ENCODE measurements at regions not wholly inside any gene's neighbourhood (a gene's known extent, or its start where the extent isn't known, plus 50 kb on each side); places are given as distances from the start of the nearest gene placed in this dataset.
"Not testable (repeated sequence)": the region's sequence is repeated elsewhere in the genome, so short reads cannot be mapped to it uniquely, and the experiment has no call there.

DNA sequence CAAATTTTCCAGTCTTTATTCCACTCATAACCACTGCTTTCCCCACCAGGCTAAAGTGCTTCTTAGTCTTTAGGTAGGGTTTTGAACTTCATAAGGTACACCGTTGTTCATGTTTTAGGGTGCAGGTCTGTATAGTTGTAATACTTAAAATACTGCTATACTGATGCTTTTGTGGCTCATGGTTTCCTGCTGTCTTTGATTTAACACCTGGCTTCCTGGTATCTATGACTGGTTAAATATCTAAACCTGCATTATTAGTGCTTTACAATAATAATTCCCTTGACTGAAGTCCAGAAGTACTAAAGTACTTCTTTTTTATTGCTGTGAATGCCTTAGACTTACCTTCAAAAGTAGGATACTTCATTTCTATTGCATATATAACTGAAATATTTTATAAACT lies 384.7 kb downstream of the SRGAP2C start:
- intact Hi-C loops (cut with DNase I) = no loop called here
- H3K4me1 ChIP-seq = no peaks in the 10 kb centered on the region
- ATAC-seq = no peak

DNA sequence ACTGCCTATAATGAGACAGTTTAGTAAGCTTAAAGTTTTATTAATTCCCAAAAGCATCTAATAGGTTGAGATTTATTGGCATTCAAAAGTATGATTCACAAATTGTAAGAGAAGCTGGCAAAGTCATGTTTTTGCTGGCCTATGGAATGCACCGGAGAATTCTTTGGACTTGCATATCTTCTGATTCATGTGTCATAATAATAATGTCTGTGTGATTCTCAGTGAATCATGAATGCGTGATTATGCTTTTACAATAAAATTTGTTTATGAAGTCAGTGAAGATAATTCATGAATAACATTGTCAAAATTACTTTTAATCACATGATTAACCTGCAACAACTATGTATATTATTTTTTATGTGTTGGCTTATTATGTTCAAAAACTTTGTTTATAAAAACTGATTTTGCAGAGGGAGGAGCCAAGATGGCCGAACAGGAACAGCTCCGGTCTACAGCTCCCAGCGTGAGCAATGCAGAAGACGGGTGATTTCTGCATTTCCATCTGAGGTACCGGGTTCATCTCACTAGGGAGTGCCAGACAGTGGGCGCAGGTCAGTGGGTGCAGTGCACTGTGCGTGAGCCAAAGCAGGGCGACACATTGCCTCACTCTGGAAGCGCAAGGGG lies 389.2 kb downstream of the SRGAP2C start:
- H3K4me1 ChIP-seq; DNase-seq; H3K4me3 ChIP-seq; ATAC-seq; intact Hi-C loops (cut with DNase I); H3K27ac ChIP-seq; H3K9me3 ChIP-seq; H3K27me3 ChIP-seq; H3K36me3 ChIP-seq: not testable (repeated sequence)

More for the DNA sequence above, 384.7 kb downstream of the SRGAP2C start:
- TF ChIP-seq CTCF (IDR thresholded peaks at IDR 0.05) = no peak
- Histone ChIP-seq H3K27me3 (no peaks in the 10 kb centered on the region), H3K4me3 (no peak overlapping the region), H3K36me3 (no peaks in the 10 kb centered on the region), H3K27ac (no peak overlapping the region), H3K9me3 (no peaks in the 10 kb centered on the region)
- no peak for DNase-seq

DNA sequence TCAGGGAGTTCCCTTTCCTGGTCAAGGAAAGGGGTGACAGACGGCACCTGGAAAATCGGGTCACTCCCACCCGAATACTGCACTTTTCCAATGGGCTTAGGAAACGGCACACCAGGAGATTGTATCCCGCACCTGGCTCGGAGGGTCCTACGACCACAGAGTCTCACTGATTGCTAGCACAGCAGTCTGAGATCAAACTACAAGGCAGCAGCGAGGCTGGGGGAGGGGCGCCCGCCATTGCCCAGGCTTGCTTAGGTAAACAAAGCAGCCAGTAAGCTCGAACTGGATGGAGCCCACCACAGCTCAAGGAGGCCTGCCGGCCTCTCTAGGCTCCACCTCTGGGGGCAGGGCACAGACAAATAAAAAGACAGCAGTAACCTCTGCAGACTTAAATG lies 389.7 kb downstream of the SRGAP2C start:
- ATAC-seq; H3K27ac ChIP-seq; DNase-seq; H3K4me3 ChIP-seq; H3K27me3 ChIP-seq; H3K9me3 ChIP-seq; intact Hi-C loops (cut with DNase I); H3K4me1 ChIP-seq; H3K36me3 ChIP-seq: not testable (repeated sequence)

DNA sequence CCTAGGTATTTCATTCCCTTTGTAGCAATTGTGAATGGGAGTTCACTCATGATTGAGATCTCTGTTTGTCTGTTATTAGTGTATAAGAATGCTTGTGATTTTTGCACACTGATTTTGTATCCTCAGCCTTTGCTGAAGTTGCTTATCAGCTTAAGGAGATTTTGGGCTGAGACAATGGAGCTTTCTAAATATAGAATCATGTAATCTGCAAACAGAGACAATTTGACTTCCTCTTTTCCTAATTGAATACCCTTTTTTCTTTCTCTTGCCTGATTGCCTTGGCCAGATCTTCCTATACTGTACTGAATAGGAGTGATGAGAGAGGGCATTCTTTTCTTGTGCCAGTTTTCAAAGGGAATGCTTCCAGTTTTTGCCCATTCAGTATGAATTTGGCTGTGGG lies 398.1 kb downstream of the SRGAP2C start:
- H3K9me3 ChIP-seq; ATAC-seq; H3K36me3 ChIP-seq; intact Hi-C loops (cut with DNase I); H3K27ac ChIP-seq; DNase-seq; H3K4me3 ChIP-seq; H3K4me1 ChIP-seq; H3K27me3 ChIP-seq: not testable (repeated sequence)

DNA sequence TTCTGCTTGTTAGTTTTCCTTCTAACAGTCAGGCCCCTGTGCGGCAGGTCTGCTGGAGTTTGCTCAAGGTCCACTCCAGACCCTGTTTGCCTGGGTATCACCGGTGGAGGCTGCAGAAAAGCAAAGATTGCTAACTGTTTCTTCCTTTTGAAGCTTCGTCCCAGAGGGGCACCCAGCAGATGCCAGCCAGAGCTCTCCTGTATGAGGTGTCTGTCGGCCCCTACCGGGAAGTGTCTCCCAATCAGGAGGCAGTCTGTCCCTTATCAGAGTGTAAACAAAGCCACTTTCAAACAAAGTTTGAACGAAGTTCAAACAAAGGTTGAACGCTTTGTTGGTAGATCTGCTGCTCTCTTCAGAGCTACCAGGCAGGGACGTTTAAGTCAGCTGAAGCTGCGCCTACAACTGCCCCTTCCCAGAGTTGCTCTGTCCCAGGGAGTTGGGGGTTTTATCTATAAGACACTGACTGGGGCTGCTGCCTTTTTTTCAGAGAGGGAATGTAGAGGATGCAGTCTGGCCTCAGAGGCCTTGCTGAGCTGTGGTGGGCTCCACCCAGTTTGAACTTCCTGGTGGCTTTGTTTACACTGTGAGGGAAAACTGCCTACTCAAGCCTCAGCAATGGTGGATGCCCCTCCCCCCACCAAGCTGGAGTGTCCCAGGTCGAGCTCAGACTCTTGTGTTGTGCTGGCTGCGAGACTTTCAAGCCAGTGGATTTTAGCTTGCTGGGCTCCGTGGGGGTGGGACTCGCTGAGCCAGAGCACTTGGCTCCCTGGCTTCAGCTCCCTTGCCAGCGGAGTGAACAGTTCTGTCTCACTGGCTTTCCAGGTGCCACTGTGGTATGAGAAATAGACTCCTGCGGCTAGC lies 401.8 kb downstream of the SRGAP2C start:
- no peak for TF ChIP-seq CTCF (IDR thresholded peaks at IDR 0.05)
- ATAC-seq (no peak), DNase-seq (no peak)
- no peaks in the 10 kb centered on the region for H3K36me3 ChIP-seq
- intact Hi-C loops (cut with DNase I) = no loop called here
- no peaks in the 10 kb centered on the region for H3K4me1 ChIP-seq
- H3K27ac ChIP-seq = no peak overlapping the region
- H3K27me3 ChIP-seq = no peaks in the 10 kb centered on the region
- peaks cover 2% of the 10 kb centered on the region for H3K9me3 ChIP-seq
- H3K4me3 ChIP-seq = no peak overlapping the region

DNA sequence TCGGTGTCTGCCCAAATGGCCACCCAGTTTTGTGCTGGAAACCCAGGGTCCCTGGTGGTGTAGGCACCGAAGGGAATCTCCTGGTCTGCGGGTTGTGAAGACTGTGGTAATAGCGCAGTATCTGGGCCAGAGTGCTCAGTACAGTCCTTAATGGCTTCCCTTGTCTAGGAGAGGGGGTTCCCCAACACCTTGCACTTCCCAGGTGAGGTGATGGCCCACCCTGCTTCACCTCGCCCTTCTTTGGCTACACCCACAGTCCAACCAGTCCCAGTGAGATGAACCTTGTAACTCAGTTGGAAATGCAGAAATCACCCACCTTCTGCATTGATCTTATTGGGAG lies 402.4 kb downstream of the SRGAP2C start:
- H3K9me3 ChIP-seq = no peaks in the 10 kb centered on the region
- no peaks in the 10 kb centered on the region for H3K4me1 ChIP-seq
- TF ChIP-seq CTCF (IDR thresholded peaks at IDR 0.05) = no peak
- no peaks in the 10 kb centered on the region for H3K27me3 ChIP-seq
- no peak overlapping the region for H3K27ac ChIP-seq
- H3K4me3 ChIP-seq = no peak overlapping the region
- no peaks in the 10 kb centered on the region for H3K36me3 ChIP-seq
- ATAC-seq (no peak), DNase-seq (no peak)
- intact Hi-C loops (cut with DNase I) = no loop called here

DNA sequence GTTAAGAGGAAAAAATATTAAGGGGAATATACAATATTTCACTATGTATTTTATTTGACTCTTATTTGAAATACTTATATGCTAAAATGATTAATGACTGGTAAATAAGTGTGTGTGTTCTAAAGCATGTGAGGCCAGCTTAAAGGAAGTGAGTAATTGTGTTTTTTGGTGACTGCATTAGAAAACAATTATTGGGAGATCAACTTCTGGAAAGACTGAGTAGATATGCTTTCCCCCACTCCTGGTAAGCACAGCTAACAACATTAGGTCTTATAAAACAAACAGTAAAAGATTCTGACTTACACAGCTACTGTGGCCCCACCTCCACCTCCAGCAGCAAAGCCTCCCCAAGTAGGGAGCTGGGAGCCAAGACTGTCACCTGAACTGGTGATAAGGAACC lies 403.0 kb downstream of the SRGAP2C start:
- DNase-seq (no peak), ATAC-seq (no peak)
- Histone ChIP-seq H3K4me1 (no peaks in the 10 kb centered on the region), H3K9me3 (no peaks in the 10 kb centered on the region), H3K36me3 (no peaks in the 10 kb centered on the region), H3K4me3 (no peak overlapping the region), H3K27me3 (no peaks in the 10 kb centered on the region), H3K27ac (no peak overlapping the region)
- intact Hi-C loops (cut with DNase I) = no loop called here
- no peak for TF ChIP-seq CTCF (IDR thresholded peaks at IDR 0.05)

Data from upper lobe of right lung (tissue), 1 donor.